ENCODE measurements at regions not wholly inside any gene's neighbourhood (a gene's known extent, or its start where the extent isn't known, plus 50 kb on each side); places are given as distances from the start of the nearest gene placed in this dataset.

- intact Hi-C loops (cut with micrococcal nuclease), result no loop called here
Observed at GRCh38 chr15:53324061-53324460, 435.4 kb downstream of the WDR72 start.

GRCh38 chr15:53323191-53323590 is 436.3 kb downstream of the WDR72 start:
- DNase-seq, result no peak
- Histone ChIP-seq H3K27ac (replicated peaks) (no peak overlapping the region), H3K9me3 (replicated peaks) (no peaks in the 10 kb centered on the region), H3K4me1 (no peaks in the 10 kb centered on the region), H3K27me3 (ENCODE audit: low read depth) (no peaks in the 10 kb centered on the region), H3K4me3 (no peak overlapping the region), H3K36me3 (no peaks in the 10 kb centered on the region)
- intact Hi-C loops (cut with micrococcal nuclease), result no loop called here
- TF ChIP-seq CTCF (IDR thresholded peaks at IDR 0.05; ENCODE audit: borderline replicate concordance), result no peak

More at GRCh38 chr15:53324061-53324460, 435.4 kb downstream of the WDR72 start:
- no peak for TF ChIP-seq CTCF (IDR thresholded peaks at IDR 0.05; ENCODE audit: borderline replicate concordance)
- Histone ChIP-seq H3K4me1 (no peaks in the 10 kb centered on the region), H3K36me3 (no peaks in the 10 kb centered on the region), H3K27ac (replicated peaks) (no peak overlapping the region), H3K9me3 (replicated peaks) (no peaks in the 10 kb centered on the region), H3K4me3 (no peak overlapping the region), H3K27me3 (ENCODE audit: low read depth) (no peaks in the 10 kb centered on the region)
- DNase-seq, result no peak

GRCh38 chr15:53320816-53321215 is 438.6 kb downstream of the WDR72 start:
- H3K4me1 ChIP-seq, result no peaks in the 10 kb centered on the region
- H3K27me3 ChIP-seq (ENCODE audit: low read depth), result no peaks in the 10 kb centered on the region
- H3K27ac ChIP-seq (replicated peaks), result no peak overlapping the region
- intact Hi-C loops (cut with micrococcal nuclease), result no loop called here
- no peaks in the 10 kb centered on the region for H3K36me3 ChIP-seq
- no peaks in the 10 kb centered on the region for H3K9me3 ChIP-seq (replicated peaks)
- no peak for DNase-seq
- no peak for TF ChIP-seq CTCF (IDR thresholded peaks at IDR 0.05; ENCODE audit: borderline replicate concordance)
- no peak overlapping the region for H3K4me3 ChIP-seq

GRCh38 chr15:53312707-53313106 is 446.8 kb downstream of the WDR72 start:
- Histone ChIP-seq H3K9me3 (replicated peaks) (no peaks in the 10 kb centered on the region), H3K4me3 (no peak overlapping the region), H3K27ac (replicated peaks) (no peak overlapping the region), H3K36me3 (no peaks in the 10 kb centered on the region), H3K4me1 (no peaks in the 10 kb centered on the region), H3K27me3 (ENCODE audit: low read depth) (no peaks in the 10 kb centered on the region)
- no peak for TF ChIP-seq CTCF (IDR thresholded peaks at IDR 0.05; ENCODE audit: borderline replicate concordance)
- no peak for DNase-seq
- intact Hi-C loops (cut with micrococcal nuclease), result no loop called here

- Histone ChIP-seq H3K9me3 (replicated peaks) (no peaks in the 10 kb centered on the region), H3K36me3 (no peaks in the 10 kb centered on the region), H3K27me3 (ENCODE audit: low read depth) (no peaks in the 10 kb centered on the region), H3K4me3 (no peak overlapping the region), H3K4me1 (no peaks in the 10 kb centered on the region), H3K27ac (replicated peaks) (no peak overlapping the region)
- no peak for TF ChIP-seq CTCF (IDR thresholded peaks at IDR 0.05; ENCODE audit: borderline replicate concordance)
- DNase-seq, result no peak
- intact Hi-C loops (cut with micrococcal nuclease), result no loop called here
Observed at GRCh38 chr15:53310709-53311108, 448.8 kb downstream of the WDR72 start.
